ENCODE measurements at regions not wholly inside any gene's neighbourhood (a gene's known extent, or its start where the extent isn't known, plus 50 kb on each side); places are given as distances from the start of the nearest gene placed in this dataset.

- no peak for ATAC-seq
- no peak for DNase-seq
- intact Hi-C loops (cut with DNase I, micrococcal nuclease), result no loop called here
These were observed 54.2 kb downstream of the TMEM100 start for GRCh38 chr17:55668312-55668920.

- intact Hi-C loops (cut with DNase I, micrococcal nuclease), result no loop called here
- DNase-seq (no peak), ATAC-seq (no peak)
These were observed 55.9 kb downstream of the TMEM100 start for GRCh38 chr17:55666806-55667205.

GRCh38 chr17:55664287-55664686, 58.4 kb downstream of the TMEM100 start:
- intact Hi-C loops (cut with DNase I, micrococcal nuclease), result no loop called here
- no peak for DNase-seq
- no peak for ATAC-seq

- intact Hi-C loops (cut with DNase I, micrococcal nuclease), result no loop called here
- no peak for DNase-seq
- ATAC-seq, result no peak
These were observed 59.3 kb downstream of the TMEM100 start for GRCh38 chr17:55663400-55663799.

- ATAC-seq (no peak), DNase-seq (no peak)
- intact Hi-C loops (cut with DNase I, micrococcal nuclease), result no loop called here
These were observed 60.5 kb downstream of the TMEM100 start for GRCh38 chr17:55661963-55662834.

GRCh38 chr17:55661256-55661758, 61.4 kb downstream of the TMEM100 start:
- DNase-seq (no peak), ATAC-seq (no peak)
- intact Hi-C loops (cut with DNase I, micrococcal nuclease), result no loop called here

- intact Hi-C loops (cut with DNase I, micrococcal nuclease), result no loop called here
- DNase-seq (no peak), ATAC-seq (no peak)
These were observed 62.3 kb downstream of the TMEM100 start for GRCh38 chr17:55660178-55660886.

GRCh38 chr17:55659661-55660060, 63.0 kb downstream of the TMEM100 start:
- DNase-seq, result no peak
- no peak for ATAC-seq
- intact Hi-C loops (cut with DNase I, micrococcal nuclease), result no loop called here

GRCh38 chr17:55655777-55656176, 66.9 kb downstream of the TMEM100 start:
- DNase-seq (no peak), ATAC-seq (no peak)
- intact Hi-C loops (cut with DNase I, micrococcal nuclease), result no loop called here

GRCh38 chr17:55654821-55655220, 67.8 kb downstream of the TMEM100 start:
- no peak for DNase-seq
- ATAC-seq, result no peak
- intact Hi-C loops (cut with DNase I, micrococcal nuclease), result no loop called here

GRCh38 chr17:55654022-55654421, 68.6 kb downstream of the TMEM100 start:
- intact Hi-C loops (cut with DNase I, micrococcal nuclease), result no loop called here
- ATAC-seq (no peak), DNase-seq (no peak)

GRCh38 chr17:55652825-55653224, 69.8 kb downstream of the TMEM100 start:
- ATAC-seq (no peak), DNase-seq (no peak)
- intact Hi-C loops (cut with DNase I, micrococcal nuclease), result no loop called here

GRCh38 chr17:55652114-55652823, 70.4 kb downstream of the TMEM100 start:
- DNase-seq, result no peak
- ATAC-seq, result no peak
- intact Hi-C loops (cut with DNase I, micrococcal nuclease), result no loop called here

- DNase-seq (no peak), ATAC-seq (no peak)
- intact Hi-C loops (cut with DNase I, micrococcal nuclease), result no loop called here
These were observed 72.6 kb downstream of the TMEM100 start for GRCh38 chr17:55649957-55650597.

GRCh38 chr17:55648086-55648485, 74.6 kb downstream of the TMEM100 start:
- intact Hi-C loops (cut with DNase I, micrococcal nuclease), result no loop called here
- DNase-seq, result no peak
- ATAC-seq, result no peak

GRCh38 chr17:55645361-55645760, 77.3 kb downstream of the TMEM100 start:
- ATAC-seq, result no peak
- no peak for DNase-seq
- intact Hi-C loops (cut with DNase I, micrococcal nuclease), result no loop called here

- ATAC-seq, result no peak
- no peak for DNase-seq
- intact Hi-C loops (cut with DNase I, micrococcal nuclease), result no loop called here
These were observed 78.3 kb downstream of the TMEM100 start for GRCh38 chr17:55644346-55644745.

- ATAC-seq, result no peak
- no peak for DNase-seq
- intact Hi-C loops (cut with DNase I, micrococcal nuclease), result no loop called here
These were observed 79.9 kb downstream of the TMEM100 start for GRCh38 chr17:55642741-55643140.

GRCh38 chr17:55641676-55642081, 81.0 kb downstream of the TMEM100 start:
- intact Hi-C loops (cut with DNase I, micrococcal nuclease), result no loop called here
- DNase-seq, result peak; percentile 37 to 65
- peak; percentile 33 for ATAC-seq
